PC-9 (cell line): ENCODE measurements at regions not wholly inside any gene's neighbourhood (a gene's known extent, or its start where the extent isn't known, plus 50 kb on each side); places are given as distances from the start of the nearest gene placed in this dataset.

Experiments
- BruUV-seq: library from RNA; stranded (reverse); fragments of 400-500 nt; replicated peaks from 2 replicates; lab custom pipeline; 2021; lab: Mats Ljungman, UMichigan
- CTCF ChIA-PET: fragments of 300-600 bp; sonication (Branson Sonifier 250); formaldehyde crosslinking; loops from one replicate; lab custom pipeline; 2022; ENCODE audit warnings: antibody characterized with exemption; lab: Charles Lee
- POLR2A ChIA-PET: fragments of 300-600 bp; sonication (Branson Sonifier 250); formaldehyde crosslinking; loops from one replicate; lab custom pipeline; 2022; ENCODE audit warnings: antibody characterized with exemption; ENCODE audit not compliant: unreplicated experiment; lab: Charles Lee
- DNase-seq, 2 experiments: peaks; one replicate each; pipeline versions ENCODE4 v3.0.0 to v3.0.0-alpha.2; 2015 to 2022; ENCODE audit warnings: mixed read lengths in 1 of 2
- H2AFZ ChIP-seq: fragments of 200-600 bp; sonication (generic); 2 replicates; pipeline ENCODE4 v1.8.1; 2017; ENCODE audit warnings: antibody characterized with exemption
- H3F3A ChIP-seq: fragments of 200-600 bp; sonication (generic); 2 replicates; pipeline ENCODE4 v1.8.1; 2017; ENCODE audit warnings: antibody characterized with exemption, mild to moderate bottlenecking, low read depth; ENCODE audit not compliant: insufficient read depth
- H3K27ac ChIP-seq: fragments of 200-600 bp; sonication (generic); 2 replicates; pipeline ENCODE4 v1.6.1; 2016; ENCODE audit warnings: mixed run types
- H3K27me3 ChIP-seq: fragments of 200-600 bp; sonication (generic); 2 replicates; pipeline ENCODE4 v1.6.1; 2016; ENCODE audit warnings: low read depth, mixed run types; ENCODE audit not compliant: insufficient read depth
- H3K36me3 ChIP-seq: fragments of 200-600 bp; sonication (generic); 2 replicates; pipeline ENCODE4 v1.6.1; 2016; ENCODE audit warnings: low read depth, mixed run types
- H3K4me1 ChIP-seq: fragments of 200-600 bp; sonication (generic); replicated peaks from 2 replicates; pipeline ENCODE4 v1.6.1; 2016; ENCODE audit warnings: mixed run types; ENCODE audit not compliant: insufficient read depth
- H3K4me2 ChIP-seq: fragments of 200-600 bp; sonication (generic); 2 replicates; pipeline ENCODE4 v1.6.1; 2017; ENCODE audit warnings: mixed run types
- H3K4me3 ChIP-seq: fragments of 200-600 bp; sonication (generic); 2 replicates; pipeline ENCODE4 v1.6.1; 2016; ENCODE audit warnings: mixed run types
- H3K79me2 ChIP-seq: fragments of 200-600 bp; sonication (generic); 2 replicates; pipeline ENCODE4 v1.6.1; 2017; ENCODE audit warnings: low read depth, mixed run types
- H3K9me2 ChIP-seq: fragments of 200-600 bp; sonication (generic); 2 replicates; pipeline ENCODE4 v1.8.1; 2017; ENCODE audit warnings: mild to moderate bottlenecking; ENCODE audit not compliant: insufficient read depth
- H3K9me3 ChIP-seq: fragments of 200-600 bp; sonication (generic); 2 replicates; pipeline ENCODE4 v1.8.1; 2016; ENCODE audit warnings: low read depth; ENCODE audit not compliant: insufficient read depth
- H4K20me1 ChIP-seq: fragments of 200-600 bp; sonication (generic); 2 replicates; pipeline ENCODE4 v1.8.1; 2017; ENCODE audit not compliant: insufficient read depth
- CTCF ChIP-seq: fragments of 200-600 bp; sonication (generic); conservative IDR thresholded peaks from 2 replicates; pipeline ENCODE4 v1.6.1; 2017; ENCODE audit warnings: mixed run types, antibody characterized with exemption, mild to moderate bottlenecking, moderate library complexity
- EZH2 ChIP-seq: fragments of 200-600 bp; sonication (generic); IDR thresholded peaks from 2 replicates; pipeline ENCODE4 v1.8.0; 2017; ENCODE audit warnings: antibody characterized with exemption, low read depth
- intact Hi-C: fragments of 100-400 bp; cut with micrococcal nuclease; formaldehyde crosslinking; loops from one replicate; pipeline ENCODE4 v1.10.0; 2022; ENCODE audit not compliant: unreplicated experiment

GRCh38 chr3:101976473-101976872 lies 127.2 kb downstream of the NFKBIZ start:
- Histone ChIP-seq H2AFZ (no peak overlapping the region), H3K4me2 (no peak overlapping the region), H3K4me3 (no peak overlapping the region), H3K27ac (no peak overlapping the region), H3K4me1 (no peaks in the 10 kb centered on the region), H3F3A (no peaks in the 10 kb centered on the region), H3K9me2 (no peaks in the 10 kb centered on the region), H3K9me3 (peaks cover 8% of the 10 kb centered on the region; the same call in 1 of the 2 replicates), H4K20me1 (no peaks in the 10 kb centered on the region), H3K27me3 (no peaks in the 10 kb centered on the region), H3K36me3 (no peaks in the 10 kb centered on the region), H3K79me2 (no peaks in the 10 kb centered on the region)
- TF ChIP-seq EZH2: no peak
- TF ChIP-seq CTCF: no peak
- DNase-seq: peak in 1 of 2 experiments; percentile 56
- BruUV-seq: no TSS peak
- CTCF ChIA-PET: interaction anchor here (0.9 kb wide), 1 partner anchor 249 kb away, joined by 3 read pairs; no protein-coding TSS in a partner anchor
- POLR2A ChIA-PET: interaction anchor here (0.6 to 1.0 kb wide), 5 partner anchors 12 to 341 kb away, joined by 3 to 6 read pairs (median 4); no protein-coding TSS in a partner anchor
- intact Hi-C loops: no loop called here

- Histone ChIP-seq H3K4me2 (no peak overlapping the region), H3K9me2 (no peaks in the 10 kb centered on the region), H3K9me3 (0 out of 2 replicates have a peak, but pooled peaks cover 2% of the 10 kb centered on the region), H2AFZ (no peak overlapping the region), H3K4me1 (no peaks in the 10 kb centered on the region), H3K4me3 (no peak overlapping the region), H3K27ac (no peak overlapping the region), H4K20me1 (no peaks in the 10 kb centered on the region), H3K27me3 (no peaks in the 10 kb centered on the region), H3F3A (no peaks in the 10 kb centered on the region), H3K79me2 (no peaks in the 10 kb centered on the region), H3K36me3 (no peaks in the 10 kb centered on the region)
- intact Hi-C loops: no loop called here
- CTCF ChIA-PET: interaction anchor here (0.7 kb wide), 1 partner anchor 692 kb away, joined by 6 read pairs; no protein-coding TSS in a partner anchor
- TF ChIP-seq EZH2 (no peak), CTCF (no peak)
- no TSS peak for BruUV-seq
- POLR2A ChIA-PET: no interaction called here
- DNase-seq: no peak
Observed at GRCh38 chr3:101978348-101978747, 129.0 kb downstream of the NFKBIZ start.

GRCh38 chr3:101979033-101979432 lies 129.7 kb downstream of the NFKBIZ start:
- Histone ChIP-seq H3F3A (no peaks in the 10 kb centered on the region; the same call in 1 of the 2 replicates), H3K4me2 (no peak overlapping the region), H3K9me3 (0 out of 2 replicates have a peak, but pooled peaks cover 2% of the 10 kb centered on the region), H3K4me3 (no peak overlapping the region), H4K20me1 (no peaks in the 10 kb centered on the region), H3K9me2 (no peaks in the 10 kb centered on the region), H3K27ac (no peak overlapping the region), H3K4me1 (peaks cover under 1% of the 10 kb centered on the region; the same call in 1 of the 2 replicates), H3K36me3 (no peaks in the 10 kb centered on the region), H3K27me3 (no peaks in the 10 kb centered on the region), H3K79me2 (no peaks in the 10 kb centered on the region), H2AFZ (no peak overlapping the region)
- no peak for DNase-seq
- POLR2A ChIA-PET: no interaction called here
- no peak for TF ChIP-seq CTCF
- TF ChIP-seq EZH2: no peak
- CTCF ChIA-PET: no interaction called here
- intact Hi-C loops: no loop called here
- BruUV-seq: no TSS peak
